Pons (tissue), 1 donor: ENCODE measurements at regions not wholly inside any gene's neighbourhood (a gene's known extent, or its start where the extent isn't known, plus 50 kb on each side); places are given as distances from the start of the nearest gene placed in this dataset.

ENCODE experiments used
- DNase-seq: peaks from one replicate; pipeline ENCODE4 v3.0.0-alpha.2; 2016; ENCODE audit warnings: low spot score

GRCh38 chr1:43065616-43066399 lies 106.3 kb downstream of the EBNA1BP2 start:
- no peak for DNase-seq

- DNase-seq = no peak
These were observed 106.5 kb upstream of the SLC2A1 start for GRCh38 chr1:43065191-43065590.

GRCh38 chr1:43063394-43064219 lies 104.9 kb upstream of the SLC2A1 start:
- DNase-seq = no peak

- DNase-seq = no peak
These were observed 103.9 kb upstream of the SLC2A1 start for GRCh38 chr1:43062527-43063095.

GRCh38 chr1:43061757-43062156 lies 103.1 kb upstream of the SLC2A1 start:
- DNase-seq = no peak

DNA sequence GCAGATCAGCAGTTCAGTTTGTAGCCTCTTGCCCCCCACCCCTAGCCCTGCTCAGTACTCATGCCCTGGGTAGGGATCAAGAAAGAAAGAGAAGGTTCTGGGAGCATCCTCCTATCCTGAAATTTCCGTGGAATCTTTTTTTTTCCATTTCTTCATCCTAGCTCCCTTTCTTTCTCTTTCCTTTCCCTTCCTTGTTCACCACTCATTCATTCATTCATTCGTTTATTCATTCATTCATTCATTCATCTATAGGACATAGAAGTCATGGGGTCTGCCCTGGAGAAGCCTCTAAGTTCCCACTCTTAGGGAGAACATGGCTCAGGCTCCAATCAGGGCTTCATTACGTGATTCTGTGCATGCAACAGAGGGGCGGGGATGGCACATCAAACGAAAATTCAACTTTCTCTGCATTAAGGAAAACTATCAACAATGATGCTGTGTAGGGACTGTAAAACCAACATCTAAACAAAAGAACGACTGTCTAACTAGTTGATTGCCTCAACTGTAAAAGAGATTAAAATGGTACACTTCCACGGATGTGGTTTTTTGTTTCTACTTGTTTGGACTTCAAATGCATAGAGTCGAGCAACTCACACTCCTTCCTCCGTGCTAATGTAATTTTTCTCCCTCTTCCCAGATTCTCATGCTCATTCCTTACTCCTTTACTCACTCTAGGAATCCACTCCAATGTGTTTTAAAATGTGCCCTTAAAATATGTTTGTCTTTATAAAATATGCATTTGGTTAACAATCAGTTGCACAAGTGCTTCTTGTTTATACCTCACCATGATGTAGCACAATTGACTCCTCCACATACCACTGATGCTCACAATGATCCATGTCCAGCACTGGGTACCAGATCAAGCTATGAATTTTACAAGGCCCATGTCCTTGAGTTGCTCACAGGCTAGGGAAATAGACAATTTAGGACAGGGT lies 101.2 kb upstream of the SLC2A1 start:
- no peak for DNase-seq

DNA sequence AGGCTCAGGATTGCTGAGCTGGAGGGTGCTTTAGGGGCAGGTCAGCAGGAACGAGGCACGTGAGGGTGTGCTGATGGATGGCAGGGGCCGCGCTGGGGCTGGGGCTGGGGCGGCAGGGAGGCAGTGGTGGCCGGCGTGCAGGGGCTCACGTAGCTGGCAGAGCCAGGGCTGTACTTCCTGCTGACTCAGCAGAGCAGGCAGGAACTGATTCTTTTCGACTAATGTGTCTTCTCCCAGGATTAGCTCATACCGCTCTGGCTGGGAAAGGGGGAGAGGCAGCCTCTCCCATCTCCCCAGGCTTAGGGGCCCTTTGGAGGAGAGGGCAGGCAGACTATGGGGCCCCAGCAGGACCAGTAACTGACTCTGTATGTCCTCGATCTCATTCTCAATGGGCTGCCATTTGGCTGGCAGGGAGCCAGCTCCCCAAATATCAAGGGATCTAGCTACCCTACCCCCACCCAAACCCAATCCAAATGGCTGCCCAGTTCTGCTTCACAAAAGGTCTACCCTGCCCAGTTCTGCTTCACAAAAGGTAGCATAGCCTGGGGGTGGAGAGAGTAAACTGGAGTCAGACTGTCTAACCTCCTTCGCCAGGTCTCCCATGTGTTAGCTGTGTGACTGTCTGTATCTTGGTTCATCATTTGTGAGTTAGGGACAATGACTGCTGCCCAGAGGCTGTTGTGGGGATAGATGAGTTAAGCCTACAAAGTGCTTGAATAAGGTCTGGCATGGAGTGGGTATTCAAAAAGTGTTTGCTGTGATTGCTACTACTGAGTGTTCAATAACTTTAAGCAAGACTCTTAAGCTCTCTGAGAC lies 100.1 kb upstream of the SLC2A1 start:
- DNase-seq = no peak

DNA sequence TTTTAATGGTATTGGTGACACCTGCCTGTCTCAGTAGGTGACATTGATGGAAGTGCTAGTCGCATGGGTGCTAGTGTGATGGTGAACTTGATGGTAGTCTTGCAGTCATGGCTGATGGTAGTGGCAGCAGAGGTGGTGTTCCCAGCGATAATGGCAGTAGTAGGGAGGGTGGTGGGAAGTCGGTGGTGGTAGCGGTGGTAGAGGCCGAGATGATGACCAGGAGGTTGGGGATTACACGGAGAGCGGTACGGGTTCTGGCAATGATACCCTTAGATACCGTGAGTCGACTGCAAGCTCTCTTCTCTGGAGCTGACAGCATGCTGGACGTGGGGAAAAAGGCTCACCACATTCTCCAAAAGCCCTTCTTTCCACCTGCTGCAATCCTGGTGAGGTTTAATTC lies 99.4 kb upstream of the SLC2A1 start:
- DNase-seq = no peak

DNA sequence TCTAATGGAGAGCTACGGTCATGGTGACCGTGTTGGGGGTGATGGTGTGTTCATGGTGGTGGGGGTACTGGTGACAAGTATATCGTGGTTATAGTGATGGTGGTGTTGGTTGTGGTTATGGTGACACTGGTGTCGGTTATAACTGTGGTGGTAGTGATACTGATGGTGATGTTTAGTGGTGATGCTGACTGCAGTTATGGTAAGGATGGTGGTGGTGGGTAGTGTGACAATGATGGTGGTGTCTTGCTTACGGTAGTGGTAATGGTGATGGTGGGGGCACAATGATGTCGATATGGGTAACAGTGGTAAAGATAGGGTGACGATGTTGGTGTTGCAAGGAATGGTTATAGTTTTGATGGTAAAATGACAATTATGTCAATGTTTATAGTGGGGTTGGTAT lies 98.9 kb upstream of the SLC2A1 start:
- no peak for DNase-seq

DNA sequence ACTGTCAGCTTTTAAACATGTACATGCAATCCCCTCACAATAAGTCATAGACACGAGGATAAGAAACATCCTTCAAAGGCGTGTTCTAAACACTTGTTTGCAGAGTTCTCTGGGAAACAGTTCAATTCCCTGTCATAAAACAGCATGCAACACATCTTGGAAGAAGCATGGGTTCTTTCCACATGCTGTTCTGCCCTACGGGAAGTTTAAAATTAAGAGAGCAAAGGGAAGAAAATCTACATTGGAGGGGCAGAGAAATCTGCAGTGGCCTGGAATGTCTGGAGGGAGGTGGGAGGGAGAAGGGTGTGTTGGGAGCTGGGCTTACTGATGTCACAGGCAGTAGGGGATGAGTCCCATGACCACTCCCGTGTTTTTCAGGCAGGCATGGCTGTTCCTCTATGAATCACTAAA lies 98.3 kb upstream of the SLC2A1 start:
- DNase-seq = no peak

GRCh38 chr1:43056460-43056859 lies 97.8 kb upstream of the SLC2A1 start:
- no peak for DNase-seq

- DNase-seq = no peak
These were observed 96.3 kb upstream of the SLC2A1 start for GRCh38 chr1:43054961-43055360.

DNA sequence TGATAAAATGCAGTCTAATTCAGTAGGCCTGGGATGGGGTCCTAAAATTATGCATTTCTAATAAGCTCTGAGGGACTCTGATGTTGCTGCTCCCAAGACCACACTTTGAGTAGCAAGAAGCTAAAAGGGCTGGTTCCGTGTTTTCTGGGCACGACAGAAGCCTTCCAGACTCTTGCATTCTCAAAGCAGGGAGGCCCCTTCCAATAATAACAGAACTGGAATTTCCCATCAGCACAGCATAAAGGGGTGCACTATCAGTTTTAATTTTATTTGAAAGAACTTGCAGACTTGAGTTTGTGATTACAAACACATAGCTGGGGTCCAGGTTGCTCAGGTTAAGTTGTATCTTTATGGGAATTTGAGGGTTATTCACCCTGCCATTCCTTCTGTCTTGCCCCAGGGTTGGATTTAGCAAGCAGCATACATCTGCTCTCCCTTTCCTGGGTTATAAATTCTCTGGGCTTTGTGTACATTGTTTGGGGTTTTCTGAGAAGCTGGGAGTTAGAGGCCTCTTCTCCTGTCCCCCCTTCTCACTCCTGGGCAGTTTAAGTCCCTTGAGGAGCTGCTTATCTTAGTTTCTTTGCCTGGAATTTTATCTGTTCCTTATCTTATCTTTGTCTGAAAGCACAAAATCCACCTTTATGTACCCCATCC lies 94.2 kb upstream of the SLC2A1 start:
- no peak for DNase-seq

GRCh38 chr1:43052322-43052721 lies 93.7 kb upstream of the SLC2A1 start:
- no peak for DNase-seq

- DNase-seq = no peak
These were observed 90.8 kb upstream of the SLC2A1 start for GRCh38 chr1:43049481-43049880.

DNA sequence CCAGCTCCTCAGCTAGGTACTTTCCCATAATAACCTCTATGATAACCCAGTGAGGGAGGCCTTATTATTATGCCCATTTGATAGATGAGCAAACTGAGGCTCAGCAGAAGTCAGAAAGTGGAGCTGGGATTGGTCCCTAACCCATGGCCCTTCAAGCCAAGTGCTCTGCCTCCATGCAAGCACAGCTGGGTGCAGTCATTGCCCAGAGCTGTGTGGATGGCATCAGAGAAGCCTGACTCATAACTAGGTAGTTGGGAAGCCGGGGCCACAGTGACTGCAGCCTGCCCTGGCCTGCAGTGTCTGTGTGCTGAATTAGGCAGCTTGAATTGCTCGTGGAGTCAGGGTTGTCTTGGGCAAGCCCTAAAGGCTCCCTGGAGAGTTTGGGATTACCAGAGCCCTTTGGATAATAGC lies 89.9 kb upstream of the SLC2A1 start:
- DNase-seq = no peak

GRCh38 chr1:43047135-43047534 lies 88.5 kb upstream of the SLC2A1 start:
- DNase-seq = no peak

GRCh38 chr1:43044572-43045361 lies 86.1 kb upstream of the SLC2A1 start:
- no peak for DNase-seq

GRCh38 chr1:43043695-43044094 lies 85.0 kb upstream of the SLC2A1 start:
- no peak for DNase-seq
